ENCODE measurements at regions not wholly inside any gene's neighbourhood (a gene's known extent, or its start where the extent isn't known, plus 50 kb on each side); places are given as distances from the start of the nearest gene placed in this dataset.

DNA sequence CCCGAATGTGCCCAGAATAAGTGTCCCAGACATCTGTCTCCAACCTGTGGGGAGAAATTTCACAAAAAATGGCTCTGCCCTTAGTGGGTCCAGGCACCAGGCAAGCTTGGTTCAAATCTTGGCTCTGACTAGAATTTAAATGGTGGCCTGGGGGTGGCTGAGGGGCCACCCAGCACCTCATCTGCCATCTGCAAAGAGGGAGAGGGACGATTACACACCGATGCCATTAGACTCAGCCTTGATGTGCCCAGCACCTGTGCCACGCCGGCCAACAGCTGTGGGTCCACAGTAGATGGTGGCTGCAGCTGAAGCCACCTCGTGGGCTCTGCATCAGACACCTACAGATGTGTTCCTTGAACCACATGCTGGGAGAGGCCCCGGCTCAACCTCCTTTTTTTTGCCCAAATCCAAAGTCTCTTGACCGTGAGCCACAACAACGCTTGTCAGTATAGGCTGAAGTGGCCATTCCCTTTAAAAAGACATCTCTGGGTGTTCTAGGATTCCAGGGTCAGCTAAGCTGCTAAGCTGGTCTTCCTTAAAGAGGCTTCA lies 222.0 kb upstream of the RAB6C start:
- TF ChIP-seq POLR2A (IDR thresholded peaks at IDR 0.05), result no peak
- TF ChIP-seq, protein P1, sequence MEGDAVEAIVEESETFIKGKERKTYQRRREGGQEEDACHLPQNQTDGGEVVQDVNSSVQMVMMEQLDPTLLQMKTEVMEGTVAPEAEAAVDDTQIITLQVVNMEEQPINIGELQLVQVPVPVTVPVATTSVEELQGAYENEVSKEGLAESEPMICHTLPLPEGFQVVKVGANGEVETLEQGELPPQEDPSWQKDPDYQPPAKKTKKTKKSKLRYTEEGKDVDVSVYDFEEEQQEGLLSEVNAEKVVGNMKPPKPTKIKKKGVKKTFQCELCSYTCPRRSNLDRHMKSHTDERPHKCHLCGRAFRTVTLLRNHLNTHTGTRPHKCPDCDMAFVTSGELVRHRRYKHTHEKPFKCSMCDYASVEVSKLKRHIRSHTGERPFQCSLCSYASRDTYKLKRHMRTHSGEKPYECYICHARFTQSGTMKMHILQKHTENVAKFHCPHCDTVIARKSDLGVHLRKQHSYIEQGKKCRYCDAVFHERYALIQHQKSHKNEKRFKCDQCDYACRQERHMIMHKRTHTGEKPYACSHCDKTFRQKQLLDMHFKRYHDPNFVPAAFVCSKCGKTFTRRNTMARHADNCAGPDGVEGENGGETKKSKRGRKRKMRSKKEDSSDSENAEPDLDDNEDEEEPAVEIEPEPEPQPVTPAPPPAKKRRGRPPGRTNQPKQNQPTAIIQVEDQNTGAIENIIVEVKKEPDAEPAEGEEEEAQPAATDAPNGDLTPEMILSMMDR (IDR thresholded peaks at IDR 0.05), result no peak

All from Peyer's patch (tissue), 4 donors.